Ovary (tissue), 3 donors: ENCODE measurements at regions not wholly inside any gene's neighbourhood (a gene's known extent, or its start where the extent isn't known, plus 50 kb on each side); places are given as distances from the start of the nearest gene placed in this dataset.

ENCODE experiments used
- CTCF ChIP-seq, 3 donors: fragments of 450-650 bp in 2 of 3; fragments of 200-600 bp in 1 of 3; IDR thresholded peaks; one replicate each; pipeline versions ENCODE4 v1.5.1 to v1.8.0; 2016 to 2022; ENCODE audit warnings: antibody characterized with exemption in 3 of 3, mild to moderate bottlenecking in 1 of 3
- EP300 ChIP-seq: sonication (generic); formaldehyde crosslinking; IDR thresholded peaks from one replicate; pipeline ENCODE4 v1.6.1; 2017; ENCODE audit warnings: antibody characterized with exemption
- POLR2A ChIP-seq: fragments of 450-650 bp; IDR thresholded peaks from one replicate; pipeline ENCODE4 v1.6.1; 2017; ENCODE audit warnings: antibody characterized with exemption, mild to moderate bottlenecking, moderate library complexity
- donor health status: DM: no; HTN: no; CAD: no.

- no peak for TF ChIP-seq EP300
- no peak for TF ChIP-seq POLR2A
- TF ChIP-seq CTCF (IDR thresholded peaks at IDR 0.05) = no peak
Measured at GRCh38 chr9:23447944-23448343, 378.1 kb downstream of the ELAVL2 start.
